Testis (tissue), 2 donors: ENCODE measurements at regions not wholly inside any gene's neighbourhood (a gene's known extent, or its start where the extent isn't known, plus 50 kb on each side); places are given as distances from the start of the nearest gene placed in this dataset.

ENCODE experiments used
- POLR2A ChIP-seq: fragments of 450-650 bp; IDR thresholded peaks from one replicate; pipeline ENCODE4 v1.6.1; 2017; ENCODE audit warnings: antibody characterized with exemption, mild to moderate bottlenecking, moderate library complexity
- TF ChIP-seq, protein P1 (sequence below), 3 experiments: fragments of 450-650 bp in 2 of 3; fragments of 200-600 bp in 1 of 3; sonication (generic) in 1 of 3; IDR thresholded peaks; one replicate each; pipeline ENCODE4 v1.5.1; 2016 to 2019; ENCODE audit warnings: antibody characterized with exemption in 3 of 3, mild to moderate bottlenecking in 2 of 3, moderate library complexity in 1 of 3

DNA sequence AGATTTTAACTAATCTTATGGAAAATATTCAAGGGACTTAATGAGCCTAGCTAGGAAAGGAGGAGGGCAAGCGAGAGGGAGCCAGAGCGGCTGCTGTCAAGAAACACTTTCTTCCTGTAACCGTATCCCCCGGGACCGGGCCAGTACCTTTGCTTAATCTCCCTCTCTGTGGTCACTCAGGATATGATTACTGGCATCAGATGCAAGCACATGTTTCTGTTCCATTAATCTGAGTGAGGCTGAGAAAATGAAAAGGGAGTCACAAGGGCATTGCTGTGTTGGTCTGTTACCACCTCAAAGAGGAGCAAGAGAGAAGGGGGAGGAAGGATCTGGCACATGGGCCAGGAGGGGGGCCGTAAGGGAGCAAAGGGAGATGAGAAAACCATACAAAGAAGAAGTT lies 356.7 kb upstream of the GATB start:
- TF ChIP-seq, protein P1, sequence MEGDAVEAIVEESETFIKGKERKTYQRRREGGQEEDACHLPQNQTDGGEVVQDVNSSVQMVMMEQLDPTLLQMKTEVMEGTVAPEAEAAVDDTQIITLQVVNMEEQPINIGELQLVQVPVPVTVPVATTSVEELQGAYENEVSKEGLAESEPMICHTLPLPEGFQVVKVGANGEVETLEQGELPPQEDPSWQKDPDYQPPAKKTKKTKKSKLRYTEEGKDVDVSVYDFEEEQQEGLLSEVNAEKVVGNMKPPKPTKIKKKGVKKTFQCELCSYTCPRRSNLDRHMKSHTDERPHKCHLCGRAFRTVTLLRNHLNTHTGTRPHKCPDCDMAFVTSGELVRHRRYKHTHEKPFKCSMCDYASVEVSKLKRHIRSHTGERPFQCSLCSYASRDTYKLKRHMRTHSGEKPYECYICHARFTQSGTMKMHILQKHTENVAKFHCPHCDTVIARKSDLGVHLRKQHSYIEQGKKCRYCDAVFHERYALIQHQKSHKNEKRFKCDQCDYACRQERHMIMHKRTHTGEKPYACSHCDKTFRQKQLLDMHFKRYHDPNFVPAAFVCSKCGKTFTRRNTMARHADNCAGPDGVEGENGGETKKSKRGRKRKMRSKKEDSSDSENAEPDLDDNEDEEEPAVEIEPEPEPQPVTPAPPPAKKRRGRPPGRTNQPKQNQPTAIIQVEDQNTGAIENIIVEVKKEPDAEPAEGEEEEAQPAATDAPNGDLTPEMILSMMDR (IDR thresholded peaks at IDR 0.05): no peak
- no peak for TF ChIP-seq POLR2A
